HEK293T (cell line): ENCODE measurements at regions not wholly inside any gene's neighbourhood (a gene's known extent, or its start where the extent isn't known, plus 50 kb on each side); places are given as distances from the start of the nearest gene placed in this dataset.

ENCODE experiments used
- CTCF ChIA-PET: fragments of 350-600 bp; formaldehyde crosslinking; extraction: SDS; loops from one replicate; lab custom pipeline; 2021; ENCODE audit warnings: antibody characterized with exemption, inconsistent platforms; lab: Yijun Ruan, JAX
- POLR2A ChIA-PET: fragments of 350-600 bp; formaldehyde crosslinking; extraction: SDS; loops from one replicate; lab custom pipeline; 2020; ENCODE audit warnings: antibody characterized with exemption, inconsistent platforms; lab: Yijun Ruan, JAX
- DNase-seq: peaks from one replicate; pipeline ENCODE4 v3.0.0; 2012; ENCODE audit warnings: mixed read lengths; ENCODE audit errors: extremely low spot score
- ARNT ChIP-seq: fragments of 450-650 bp; IDR thresholded peaks from 2 replicates; pipeline ENCODE4 v1.6.1; 2017; ENCODE audit warnings: mild to moderate bottlenecking
- BHLHE40 ChIP-seq: fragments of 450-650 bp; IDR thresholded peaks from 2 replicates; pipeline ENCODE4 v1.6.1; 2016; ENCODE audit warnings: mild to moderate bottlenecking, moderate library complexity, borderline replicate concordance
- CTBP1 ChIP-seq: fragments of 450-650 bp; IDR thresholded peaks from 2 replicates; pipeline ENCODE4 v1.6.1; 2016; ENCODE audit warnings: borderline replicate concordance
- ELF4 ChIP-seq: fragments of 450-650 bp; IDR thresholded peaks from 2 replicates; pipeline ENCODE4 v1.6.1; 2017; ENCODE audit warnings: antibody characterized with exemption
- FOXA1 ChIP-seq: fragments of 450-650 bp; IDR thresholded peaks from 2 replicates; pipeline ENCODE4 v1.6.1; 2016; ENCODE audit warnings: mild to moderate bottlenecking
- FOXK2 ChIP-seq: fragments of 450-650 bp; IDR thresholded peaks from 2 replicates; pipeline ENCODE4 v1.6.1; 2016; ENCODE audit warnings: mild to moderate bottlenecking
- FOXM1 ChIP-seq: fragments of 450-650 bp; IDR thresholded peaks from 2 replicates; pipeline ENCODE4 v1.6.1; 2017; ENCODE audit warnings: mild to moderate bottlenecking, borderline replicate concordance
- HDGF ChIP-seq: fragments of 450-650 bp; IDR thresholded peaks from 2 replicates; pipeline ENCODE4 v1.6.1; 2017; ENCODE audit warnings: antibody characterized with exemption, borderline replicate concordance
- L3MBTL2 ChIP-seq: fragments of 450-650 bp; conservative IDR thresholded peaks from 2 replicates; pipeline ENCODE4 v1.6.1; 2016; ENCODE audit warnings: mild to moderate bottlenecking
- LEF1 ChIP-seq: fragments of 450-650 bp; IDR thresholded peaks from 2 replicates; pipeline ENCODE4 v1.6.1; 2017; ENCODE audit warnings: mild to moderate bottlenecking, borderline replicate concordance
- NFRKB ChIP-seq: fragments of 450-650 bp; IDR thresholded peaks from 2 replicates; pipeline ENCODE4 v1.6.1; 2016; ENCODE audit warnings: mild to moderate bottlenecking, moderate library complexity
- SP1 ChIP-seq: fragments of 450-650 bp; IDR thresholded peaks from 2 replicates; pipeline ENCODE4 v1.6.1; 2017
- SUZ12 ChIP-seq: fragments of 450-650 bp; IDR thresholded peaks from 2 replicates; pipeline ENCODE4 v1.6.1; 2016; ENCODE audit warnings: mild to moderate bottlenecking
- TARDBP ChIP-seq: fragments of 450-650 bp; IDR thresholded peaks from 2 replicates; pipeline ENCODE4 v1.6.1; 2016
- ZNF384 ChIP-seq: fragments of 450-650 bp; IDR thresholded peaks from 2 replicates; pipeline ENCODE4 v1.6.1; 2016
- TF ChIP-seq, protein P1 (sequence below): fragments of 450-650 bp; IDR thresholded peaks from 2 replicates; pipeline ENCODE4 v1.6.1; 2016

DNA sequence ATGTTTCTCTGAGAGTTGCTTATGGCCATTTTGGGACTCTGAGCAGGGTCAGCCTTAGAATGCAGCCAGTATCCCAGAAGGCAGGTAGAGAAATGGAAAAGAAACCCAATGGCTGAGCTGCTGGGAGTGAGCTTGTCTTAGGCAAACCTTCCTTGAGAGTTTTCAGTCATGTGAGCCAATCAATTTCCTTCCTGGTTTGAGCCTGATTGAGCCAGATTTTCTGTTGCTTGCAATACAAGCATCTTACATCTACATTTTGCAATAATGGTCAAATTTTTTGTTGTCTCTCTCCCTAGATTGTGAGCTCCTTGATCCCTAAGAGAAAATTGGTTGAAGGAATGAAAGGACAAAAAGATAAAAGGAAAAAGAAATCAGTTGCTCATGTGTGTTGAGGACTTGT is 155.3 kb downstream of the SNX18 start:
- POLR2A ChIA-PET = no interaction called here
- CTCF ChIA-PET = interaction anchor here (1.2 kb wide), 1 partner anchor 90 kb away, joined by 3 read pairs; no protein-coding TSS in a partner anchor
- DNase-seq = no peak
- TF ChIP-seq NFRKB (no peak), HDGF (no peak), SP1 (no peak), FOXA1 (no peak), ELF4 (no peak), L3MBTL2 (no peak), FOXK2 (no peak), CTBP1 (no peak), BHLHE40 (no peak), LEF1 (no peak), SUZ12 (no peak)

DNA sequence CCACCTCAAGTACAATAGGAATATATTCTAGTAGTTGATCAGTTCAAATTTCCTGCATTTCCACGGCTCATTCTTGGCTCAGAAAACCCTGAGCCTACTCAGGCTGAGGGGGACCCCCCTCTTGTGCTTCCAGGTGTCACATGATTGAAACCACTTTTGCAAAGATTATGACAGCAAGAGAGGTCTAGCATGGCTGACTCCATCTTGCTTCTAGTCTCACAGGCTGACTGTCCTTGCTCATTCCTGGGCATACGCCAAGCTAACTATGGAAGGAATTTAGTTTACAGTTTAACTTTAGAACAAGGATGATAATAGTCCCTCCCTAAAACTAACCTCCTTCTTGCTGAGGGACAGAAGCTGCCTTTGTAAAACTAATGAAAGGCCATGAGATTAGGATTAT is 154.1 kb downstream of the SNX18 start:
- TF ChIP-seq NFRKB (no peak), HDGF (no peak), TARDBP (no peak), FOXA1 (no peak), FOXK2 (no peak)
- POLR2A ChIA-PET = no interaction called here
- DNase-seq = no peak
- CTCF ChIA-PET = no interaction called here

DNA sequence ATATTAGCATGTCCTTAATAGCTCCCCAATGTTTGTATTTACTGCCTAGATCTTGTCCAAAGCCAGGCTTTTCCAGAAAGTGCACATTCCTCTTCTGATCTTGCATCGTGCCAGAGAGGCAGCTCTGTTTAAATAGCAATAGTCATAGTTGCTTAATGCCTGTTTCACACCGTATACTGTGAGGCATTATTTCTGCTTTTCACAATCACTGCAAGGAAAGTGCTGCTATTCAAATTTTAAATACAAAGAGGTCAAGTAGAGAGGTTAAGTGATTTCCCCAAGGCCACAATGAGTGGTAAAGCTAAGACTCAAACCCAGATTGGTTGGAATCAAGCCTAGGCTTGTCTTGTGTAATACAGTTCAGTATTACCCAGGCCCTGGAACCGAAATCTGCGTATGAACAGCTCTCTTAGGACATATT is 153.6 kb downstream of the SNX18 start:
- CTCF ChIA-PET = no interaction called here
- DNase-seq = no peak
- POLR2A ChIA-PET = no interaction called here
- TF ChIP-seq FOXK2 (no peak), FOXM1 (no peak), TARDBP (no peak), HDGF (no peak), ARNT (no peak), ZNF384 (no peak), L3MBTL2 (no peak), ELF4 (no peak), SP1 (no peak), LEF1 (no peak), BHLHE40 (no peak), FOXA1 (no peak), NFRKB (no peak), CTBP1 (no peak)
- TF ChIP-seq, protein P1, sequence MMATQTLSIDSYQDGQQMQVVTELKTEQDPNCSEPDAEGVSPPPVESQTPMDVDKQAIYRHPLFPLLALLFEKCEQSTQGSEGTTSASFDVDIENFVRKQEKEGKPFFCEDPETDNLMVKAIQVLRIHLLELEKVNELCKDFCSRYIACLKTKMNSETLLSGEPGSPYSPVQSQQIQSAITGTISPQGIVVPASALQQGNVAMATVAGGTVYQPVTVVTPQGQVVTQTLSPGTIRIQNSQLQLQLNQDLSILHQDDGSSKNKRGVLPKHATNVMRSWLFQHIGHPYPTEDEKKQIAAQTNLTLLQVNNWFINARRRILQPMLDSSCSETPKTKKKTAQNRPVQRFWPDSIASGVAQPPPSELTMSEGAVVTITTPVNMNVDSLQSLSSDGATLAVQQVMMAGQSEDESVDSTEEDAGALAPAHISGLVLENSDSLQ = no peak

DNA sequence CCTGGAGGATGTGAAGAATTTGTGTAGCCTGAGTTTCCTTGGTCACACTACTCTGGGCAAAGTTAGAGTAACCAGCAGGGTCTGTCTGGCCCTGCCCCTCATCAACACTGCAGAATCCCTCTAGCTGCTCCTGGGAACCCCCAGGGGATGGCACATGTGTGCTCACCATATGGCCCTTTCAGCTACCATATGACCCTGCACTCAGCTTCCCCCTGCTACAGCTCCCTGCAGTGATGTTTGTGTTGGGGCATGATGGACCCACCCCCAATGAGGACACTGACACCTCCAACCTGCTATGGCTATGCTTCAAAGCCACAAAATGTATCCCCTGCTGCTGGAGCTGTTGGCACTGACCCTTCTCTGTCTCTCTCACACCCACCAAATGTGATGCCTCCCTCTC is 152.7 kb downstream of the SNX18 start:
- POLR2A ChIA-PET = no interaction called here

GRCh38 chr5:54669845-54670244 is 152.3 kb downstream of the SNX18 start:
- no peak for TF ChIP-seq TARDBP
- no peak for TF ChIP-seq SP1
- no peak for TF ChIP-seq L3MBTL2
- TF ChIP-seq FOXK2 = no peak
- TF ChIP-seq FOXM1 = no peak
- TF ChIP-seq HDGF = no peak
- no peak for TF ChIP-seq SUZ12
- no peak for TF ChIP-seq NFRKB
- TF ChIP-seq BHLHE40 = no peak
- no peak for TF ChIP-seq ZNF384
- no peak for TF ChIP-seq LEF1
- ChIA-PET POLR2A (no interaction called here), CTCF (no interaction called here)
- DNase-seq = no peak

More for the DNA sequence above, 152.7 kb downstream of the SNX18 start:
- no peak for DNase-seq
- TF ChIP-seq ZNF384 = no peak
- TF ChIP-seq ARNT = no peak
- no peak for TF ChIP-seq FOXK2
- TF ChIP-seq L3MBTL2 = no peak
- CTCF ChIA-PET = no interaction called here

GRCh38 chr5:54669285-54669684 is 151.7 kb downstream of the SNX18 start:
- TF ChIP-seq L3MBTL2 = no peak
- TF ChIP-seq LEF1 = no peak
- TF ChIP-seq HDGF = no peak
- no peak for TF ChIP-seq ZNF384
- no peak for TF ChIP-seq CTBP1
- TF ChIP-seq FOXM1 = no peak
- TF ChIP-seq, protein P1 = no peak
- no peak for TF ChIP-seq FOXA1
- no peak for TF ChIP-seq FOXK2
- TF ChIP-seq BHLHE40 = no peak
- TF ChIP-seq SP1 = no peak
- no peak for TF ChIP-seq TARDBP
- no peak for TF ChIP-seq NFRKB
- TF ChIP-seq ARNT = no peak
- TF ChIP-seq SUZ12 = no peak
- TF ChIP-seq ELF4 = no peak
- DNase-seq = no peak
- ChIA-PET POLR2A (no interaction called here), CTCF (interaction anchor here (0.7 kb wide), 1 partner anchor 25 kb away, joined by 3 read pairs; no protein-coding TSS in a partner anchor)

GRCh38 chr5:54668096-54668495 is 150.5 kb downstream of the SNX18 start:
- no peak for DNase-seq
- CTCF ChIA-PET = no interaction called here
- TF ChIP-seq FOXA1 (no peak), LEF1 (no peak), FOXM1 (no peak), NFRKB (no peak), ARNT (no peak), ZNF384 (no peak), BHLHE40 (no peak), ELF4 (no peak), HDGF (no peak)
- TF ChIP-seq, protein P1 = no peak
- POLR2A ChIA-PET = no interaction called here
